Esophagus squamous epithelium (tissue), 5 donors: ENCODE measurements at regions not wholly inside any gene's neighbourhood (a gene's known extent, or its start where the extent isn't known, plus 50 kb on each side); places are given as distances from the start of the nearest gene placed in this dataset.

Experiments
- DNase-seq: peaks from one replicate; lab custom pipeline; 2025; lab: John Stamatoyannopoulos, UW
- H3K27ac ChIP-seq, 4 donors: fragments of 200-600 bp; sonication (generic); one replicate each; pipeline ENCODE4 v1.5.1; 2016 to 2019; ENCODE audit warnings: mild to moderate bottlenecking in 1 of 4
- H3K27me3 ChIP-seq, 4 donors: fragments of 200-600 bp; sonication (generic); 1 replicate in 3 of 4; 2 replicates in 1 of 4; pipeline versions ENCODE4 v1.5.1 to v1.6.0; 2017 to 2021; ENCODE audit warnings: antibody characterized with exemption in 1 of 4
- H3K36me3 ChIP-seq, 3 donors: fragments of 200-600 bp; sonication (generic); one replicate each; pipeline ENCODE4 v1.5.1; 2016 to 2019
- H3K4me1 ChIP-seq, 3 donors: fragments of 200-600 bp; sonication (generic); one replicate each; pipeline ENCODE4 v1.5.1; 2017 to 2019
- H3K4me3 ChIP-seq, 4 donors: fragments of 200-600 bp; sonication (generic); 1 replicate in 3 of 4; 2 replicates in 1 of 4; pipeline ENCODE4 v1.5.1; 2016 to 2019; ENCODE audit warnings: mild to moderate bottlenecking in 2 of 4, moderate library complexity in 1 of 4
- H3K9me3 ChIP-seq, 3 donors: fragments of 200-600 bp; sonication (generic); one replicate each; pipeline ENCODE4 v1.5.1; 2016 to 2019
- CTCF ChIP-seq, 6 experiments: fragments of 450-650 bp in 4 of 6; fragments of 200-600 bp in 2 of 6; sonication (generic) in 2 of 6; IDR thresholded peaks; one replicate each; pipeline ENCODE4 v1.5.1; 2016 to 2019; ENCODE audit warnings: antibody characterized with exemption in 6 of 6, mild to moderate bottlenecking in 4 of 6, moderate library complexity in 4 of 6
- POLR2A ChIP-seq, 4 donors: fragments of 450-650 bp; IDR thresholded peaks; one replicate each; pipeline ENCODE4 v1.6.1; 2017; ENCODE audit warnings: antibody characterized with exemption in 4 of 4, mild to moderate bottlenecking in 4 of 4, moderate library complexity in 3 of 4
- WGBS, 2 donors: methylation state at CpG; one replicate each; pipeline ENCODE4 v1.1.5; 2018; 5-methylcytosine and 5-hydroxymethylcytosine counted together
- intact Hi-C: fragments of 100-400 bp; cut with DNase I; formaldehyde crosslinking; loops from one replicate; pipeline ENCODE4 v1.15.0; 2022
- donor health status: DM: yes; HTN: yes; CAD: no.

- H3K36me3 ChIP-seq, result peaks cover 0 to 3% (median 0%) of the 10 kb centered on the region in 3 donors
- H3K27me3 ChIP-seq, result peaks cover 0 to 41% (median 0%) of the 10 kb centered on the region in 4 donors
- WGBS, 2 donors, result 61 to 66% methylated on average over 9 to 11 of the region's 11 CpGs
- H3K4me1 ChIP-seq, result no peaks in the 10 kb centered on the region
- no peak overlapping the region for H3K4me3 ChIP-seq
- intact Hi-C loops, result no loop called here
- peaks cover 0 to 6% (median 0%) of the 10 kb centered on the region in 3 donors for H3K9me3 ChIP-seq
- no peak overlapping the region for H3K27ac ChIP-seq
- no peak for DNase-seq
- TF ChIP-seq CTCF (IDR thresholded peaks at IDR 0.05) (no peak), POLR2A (IDR thresholded peaks at IDR 0.05) (no peak)
These were observed 240.4 kb upstream of the TNRC6C start for GRCh38 chr17:77717941-77718668.

GRCh38 chr17:77718669-77718961 is 239.9 kb upstream of the TNRC6C start:
- no peak for DNase-seq
- Histone ChIP-seq H3K27ac (no peak overlapping the region), H3K36me3 (peaks cover 0 to 3% (median 0%) of the 10 kb centered on the region in 3 donors), H3K4me3 (no peak overlapping the region), H3K27me3 (peaks cover 0 to 45% (median 0%) of the 10 kb centered on the region in 4 donors), H3K9me3 (peaks cover 0 to 6% (median 0%) of the 10 kb centered on the region in 3 donors), H3K4me1 (no peaks in the 10 kb centered on the region)
- no peak for TF ChIP-seq CTCF (IDR thresholded peaks at IDR 0.05)
- TF ChIP-seq POLR2A (IDR thresholded peaks at IDR 0.05), result no peak
- 84 to 95% methylated on average over 9 to 10 of the region's 10 CpGs for WGBS, 2 donors
- intact Hi-C loops, result no loop called here

DNA sequence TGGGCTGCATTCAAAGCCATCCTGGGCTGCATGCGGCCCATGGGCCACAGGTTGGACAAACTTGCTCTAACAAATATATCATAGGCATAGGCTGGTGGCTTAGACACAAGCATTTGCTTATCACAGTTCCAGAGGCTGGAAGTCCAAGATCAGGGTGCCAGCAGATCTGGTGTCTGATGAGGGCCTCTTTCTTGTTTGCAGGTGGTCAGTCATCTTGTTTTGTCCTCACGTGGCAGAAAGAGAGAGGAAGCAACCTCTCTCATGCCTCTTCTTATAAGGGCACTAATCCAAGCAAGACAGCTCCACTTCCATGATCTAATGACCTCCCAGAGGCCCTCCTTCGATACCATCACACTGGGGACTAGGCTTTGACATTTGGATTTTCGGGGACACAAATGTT is 238.7 kb upstream of the TNRC6C start:
- Histone ChIP-seq H3K4me3 (no peak overlapping the region), H3K9me3 (no peaks in the 10 kb centered on the region), H3K27ac (no peak overlapping the region), H3K4me1 (no peaks in the 10 kb centered on the region), H3K36me3 (peaks cover 0 to 3% (median 0%) of the 10 kb centered on the region in 3 donors), H3K27me3 (peaks cover 0 to 52% (median 0%) of the 10 kb centered on the region in 4 donors)
- DNase-seq, result no peak
- intact Hi-C loops, result no loop called here
- WGBS, 2 donors, result 79 to 90% methylated on average over 4 of the region's 4 CpGs
- TF ChIP-seq CTCF (IDR thresholded peaks at IDR 0.05), result no peak

DNA sequence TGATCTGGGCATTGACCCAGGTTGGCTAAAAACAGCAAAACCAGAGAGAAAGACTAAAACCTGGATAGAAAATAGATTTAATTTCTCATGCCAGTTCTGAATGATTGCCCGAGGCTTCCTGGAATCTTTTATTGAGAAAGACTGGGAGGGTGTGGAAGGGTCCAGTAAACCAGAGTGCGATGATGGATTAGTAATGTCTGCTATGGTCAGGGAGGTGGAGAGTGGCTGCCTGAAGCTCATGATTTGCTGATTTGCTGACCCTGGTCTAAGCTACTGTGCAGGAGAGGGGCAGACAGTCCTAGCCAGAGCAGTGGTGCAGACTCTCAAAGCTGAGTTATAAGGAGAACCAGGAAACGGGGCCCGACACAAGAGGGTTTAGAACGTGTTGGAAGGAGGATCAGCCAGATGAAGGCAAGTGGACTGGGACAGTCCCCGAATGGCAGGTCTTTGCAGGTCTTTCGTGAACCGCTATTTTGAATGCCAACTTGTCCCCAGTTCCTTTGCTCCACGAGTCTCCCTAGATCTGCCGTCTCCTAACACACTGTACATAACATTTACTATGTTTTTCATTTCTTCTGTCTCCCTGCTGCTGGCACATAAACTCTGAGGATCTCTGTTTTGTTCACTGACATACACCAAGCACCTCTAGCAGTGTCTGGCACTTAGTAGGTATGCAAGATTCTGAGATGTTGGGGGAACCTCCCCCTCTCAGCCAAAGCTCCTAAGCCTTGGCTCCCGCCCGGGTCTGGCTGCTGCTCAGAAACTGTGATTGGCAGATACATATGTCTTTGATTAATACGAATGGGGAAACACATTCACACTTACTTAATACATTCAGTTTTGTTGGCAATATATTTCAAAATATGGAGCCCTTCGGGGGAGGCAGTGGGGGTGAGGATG is 237.3 kb upstream of the TNRC6C start:
- no peak for DNase-seq
- TF ChIP-seq CTCF (IDR thresholded peaks at IDR 0.05) (no peak), POLR2A (IDR thresholded peaks at IDR 0.05) (no peak)
- WGBS, 2 donors, result 66 to 73% methylated on average over 13 to 14 of the region's 14 CpGs
- no peaks in the 10 kb centered on the region for H3K4me1 ChIP-seq
- H3K27ac ChIP-seq, result no peak overlapping the region
- H3K27me3 ChIP-seq, result peaks cover 0 to 60% (median 0%) of the 10 kb centered on the region in 4 donors
- H3K9me3 ChIP-seq, result no peaks in the 10 kb centered on the region
- H3K4me3 ChIP-seq, result no peak overlapping the region
- intact Hi-C loops, result no loop called here
- peaks cover 0 to 3% (median 0%) of the 10 kb centered on the region in 3 donors for H3K36me3 ChIP-seq

GRCh38 chr17:77721846-77722160 is 236.7 kb upstream of the TNRC6C start:
- 62 to 71% methylated on average over 3 of the region's 3 CpGs for WGBS, 2 donors

More at GRCh38 chr17:77721846-77722160, 236.7 kb upstream of the TNRC6C start:
- no peak overlapping the region for H3K27ac ChIP-seq
- H3K4me3 ChIP-seq, result no peak overlapping the region
- intact Hi-C loops, result no loop called here
- H3K9me3 ChIP-seq, result no peaks in the 10 kb centered on the region
- no peak for DNase-seq
- no peak for TF ChIP-seq CTCF (IDR thresholded peaks at IDR 0.05)
- no peak for TF ChIP-seq POLR2A (IDR thresholded peaks at IDR 0.05)
- peaks cover 0 to 67% (median 0%) of the 10 kb centered on the region in 4 donors for H3K27me3 ChIP-seq
- peaks cover 0 to 3% (median under 1%) of the 10 kb centered on the region in 3 donors for H3K4me1 ChIP-seq
- peaks cover 0 to 3% (median 0%) of the 10 kb centered on the region in 3 donors for H3K36me3 ChIP-seq
